GM12878 (cell line): ENCODE measurements at regions not wholly inside any gene's neighbourhood (a gene's known extent, or its start where the extent isn't known, plus 50 kb on each side); places are given as distances from the start of the nearest gene placed in this dataset.

Experiments
- ATAC-seq: fragments of 200-7000 bp; cut with Tn5 transposase; 3 replicates; pipeline ENCODE4 v1.9.1; 2020; ENCODE audit warnings: mild to moderate bottlenecking, moderate library complexity
- BruUV-seq: library from RNA; stranded (reverse); fragments of 400-500 nt; replicated peaks from 2 replicates; lab custom pipeline; 2021; lab: Mats Ljungman, UMichigan
- CTCF ChIA-PET: fragments of 300-600 bp; sonication (Branson Sonifier 250); formaldehyde crosslinking; extraction: SDS; loops from one replicate; lab custom pipeline; 2021; ENCODE audit warnings: inconsistent platforms; lab: Yijun Ruan, JAX
- POLR2A ChIA-PET: fragments of 350-600 bp; formaldehyde crosslinking; extraction: SDS; loops from one replicate; lab custom pipeline; 2021; ENCODE audit warnings: inconsistent platforms; lab: Charles Lee
- RAD21 ChIA-PET: fragments of 300-600 bp; sonication (Branson Sonifier 250); formaldehyde crosslinking; loops from one replicate; lab custom pipeline; 2023; ENCODE audit warnings: antibody characterized with exemption; ENCODE audit not compliant: unreplicated experiment; lab: Charles Lee
- SMC1A ChIA-PET: fragments of 300-600 bp; sonication (Branson Sonifier 250); formaldehyde crosslinking; loops from one replicate; lab custom pipeline; 2023; ENCODE audit not compliant: unreplicated experiment, uncharacterized antibody; lab: Charles Lee
- DNase-seq: peaks from one replicate; pipeline ENCODE4 v3.0.0-alpha.2; 2011; ENCODE audit warnings: low read depth, low spot score
- FAIRE-seq: peaks from 3 replicates; lab custom pipeline; 2011; peaks lifted over from hg19 to GRCh38; lab: Jason Lieb, UNC
- H2AFZ ChIP-seq: 2 replicates; pipeline ENCODE4 v1.6.0; 2011; ENCODE audit warnings: low read depth, low read length, control low read depth; ENCODE audit not compliant: control insufficient read depth
- H3K27ac ChIP-seq: 2 replicates; pipeline ENCODE4 v1.5.1; 2011; ENCODE audit warnings: control low read depth; ENCODE audit not compliant: control insufficient read depth, insufficient read depth
- H3K27me3 ChIP-seq, 2 experiments: replicated peaks in 1 of 2; 2 replicates each; pipeline versions ENCODE4 v1.6.0 to v1.6.1; 2011; ENCODE audit warnings: low read length in 1 of 2; ENCODE audit not compliant: control insufficient read depth in 2 of 2, insufficient read depth in 2 of 2
- H3K36me3 ChIP-seq, 2 experiments: 2 replicates each; pipeline ENCODE4 v1.5.1; 2011; ENCODE audit warnings: low read length in 1 of 2; ENCODE audit not compliant: control insufficient read depth in 2 of 2, insufficient read depth in 2 of 2
- H3K4me1 ChIP-seq: 2 replicates; pipeline ENCODE4 v1.6.1; 2011; ENCODE audit warnings: mild to moderate bottlenecking, low read length, moderate library complexity, mixed read lengths; ENCODE audit not compliant: control insufficient read depth, insufficient read depth
- H3K4me2 ChIP-seq: 2 replicates; pipeline ENCODE4 v1.6.0; 2011; ENCODE audit warnings: control low read depth; ENCODE audit not compliant: control insufficient read depth, insufficient read depth
- H3K4me3 ChIP-seq: fragments of 200-600 bp; sonication (generic); 2 replicates; pipeline ENCODE4 v1.5.1; 2016
- H3K79me2 ChIP-seq: 2 replicates; pipeline ENCODE4 v1.6.0; 2011; ENCODE audit warnings: low read length; ENCODE audit not compliant: control insufficient read depth, insufficient read depth
- H3K9ac ChIP-seq: 2 replicates; pipeline ENCODE4 v1.8.0; 2011; ENCODE audit warnings: low read length, control low read depth, mixed read lengths; ENCODE audit not compliant: control insufficient read depth, insufficient read depth
- H3K9me3 ChIP-seq: replicated peaks from 3 replicates; pipeline ENCODE4 v1.5.1; 2011; ENCODE audit warnings: mild to moderate bottlenecking, low read length; ENCODE audit not compliant: control insufficient read depth, insufficient read depth
- H4K20me1 ChIP-seq: 2 replicates; pipeline ENCODE4 v1.6.0; 2011; ENCODE audit not compliant: control insufficient read depth, insufficient read depth
- CBFB ChIP-seq: IDR thresholded peaks from 2 replicates; pipeline ENCODE4 v1.6.1; 2016; ENCODE audit warnings: antibody characterized with exemption, low read depth
- CBX3 ChIP-seq: fragments of 200-600 bp; sonication (generic); IDR thresholded peaks from 2 replicates; pipeline ENCODE4 v1.6.1; 2016; ENCODE audit warnings: low read depth, borderline replicate concordance
- EP300 ChIP-seq, 2 experiments: fragments of 150-350 bp in 1 of 2; IDR thresholded peaks; 2 replicates each; pipeline ENCODE4 v1.6.1; 2011 to 2012; ENCODE audit warnings: low read depth in 2 of 2, low read length in 2 of 2, borderline replicate concordance in 1 of 2, improper control_type of control experiment in 1 of 2, inconsistent platforms in 1 of 2; ENCODE audit not compliant: control insufficient read depth in 1 of 2
- HCFC1 ChIP-seq: fragments of 150-350 bp; IDR thresholded peaks from 2 replicates; pipeline ENCODE4 v1.6.1; 2014; ENCODE audit warnings: low read length
- HSF1 ChIP-seq: fragments of 150-350 bp; IDR thresholded peaks from 2 replicates; pipeline ENCODE4 v1.6.1; 2014; ENCODE audit warnings: mild to moderate bottlenecking, low read depth, low read length
- IKZF1 ChIP-seq: fragments of 450-650 bp; conservative IDR thresholded peaks from 2 replicates; pipeline ENCODE4 v1.6.1; 2017; ENCODE audit warnings: antibody characterized with exemption, mild to moderate bottlenecking
- IRF5 ChIP-seq: fragments of 450-650 bp; IDR thresholded peaks from 2 replicates; pipeline ENCODE4 v1.6.1; 2017; ENCODE audit warnings: borderline replicate concordance
- MTA2 ChIP-seq: fragments of 450-650 bp; IDR thresholded peaks from 2 replicates; pipeline ENCODE4 v1.6.1; 2016; ENCODE audit warnings: low read depth, mild to moderate bottlenecking, moderate library complexity
- NFIC ChIP-seq: IDR thresholded peaks from 2 replicates; pipeline ENCODE4 v1.6.1; 2012; ENCODE audit warnings: low read depth, mild to moderate bottlenecking, inconsistent platforms, low read length, moderate library complexity
- NFYA ChIP-seq: IDR thresholded peaks from 2 replicates; pipeline ENCODE4 v1.6.1; 2011; ENCODE audit warnings: low read depth, mild to moderate bottlenecking, low read length, improper control_type of control experiment, borderline replicate concordance
- RAD21 ChIP-seq: IDR thresholded peaks from 2 replicates; pipeline ENCODE4 v1.6.1; 2011; ENCODE audit warnings: mild to moderate bottlenecking, low read depth, low read length, moderate library complexity; ENCODE audit not compliant: insufficient read depth
- RB1 ChIP-seq: fragments of 450-650 bp; formaldehyde crosslinking; IDR thresholded peaks from 2 replicates; pipeline ENCODE4 v1.6.1; 2017; ENCODE audit warnings: mild to moderate bottlenecking, borderline replicate concordance
- RBBP5 ChIP-seq: fragments of 200-600 bp; sonication (generic); conservative IDR thresholded peaks from 2 replicates; pipeline ENCODE4 v1.6.1; 2016
- SMAD1 ChIP-seq: fragments of 450-650 bp; IDR thresholded peaks from 2 replicates; pipeline ENCODE4 v1.6.1; 2018; ENCODE audit warnings: mild to moderate bottlenecking, low read depth; ENCODE audit not compliant: partially characterized antibody
- WGBS: methylation state at CpG from one replicate; pipeline ENCODE4 v1.1.6; 2016; ENCODE audit warnings: low lambda C conversion rate; ENCODE audit not compliant: insufficient replicate concordance, insufficient coverage; ENCODE audit errors: missing lambda C conversion rate; 5-methylcytosine and 5-hydroxymethylcytosine counted together
- in situ Hi-C: fragments of 300-500 bp; cut with MboI; formaldehyde crosslinking; loops from 9 replicates; pipeline ENCODE4 v1.14.3; 2018; ENCODE audit warnings: mixed read lengths
- intact Hi-C: fragments of 100-400 bp; cut with micrococcal nuclease; formaldehyde crosslinking; loops from one replicate; pipeline ENCODE4 v1.14.2; 2022; ENCODE audit not compliant: unreplicated experiment
- TF ChIP-seq, protein P1 (sequence below): fragments of 450-650 bp; IDR thresholded peaks from 2 replicates; pipeline ENCODE4 v1.6.1; 2017; ENCODE audit warnings: mild to moderate bottlenecking, moderate library complexity
- TF ChIP-seq, protein P2 (sequence below): fragments of 450-650 bp; IDR thresholded peaks from 2 replicates; pipeline ENCODE4 v1.6.1; 2017; ENCODE audit warnings: low read depth, mild to moderate bottlenecking, moderate library complexity

GRCh38 chr3:163919154-163919553, 1159.1 kb downstream of the SI start:
- RAD21 ChIA-PET = no interaction called here
- no peak for FAIRE-seq
- H3K36me3 ChIP-seq = no peaks in the 10 kb centered on the region
- no peak overlapping the region for H3K4me2 ChIP-seq
- H2AFZ ChIP-seq = no peak overlapping the region
- in situ Hi-C loops = no loop called here
- POLR2A ChIA-PET = no interaction called here
- no peak for TF ChIP-seq HSF1
- no peak for TF ChIP-seq MTA2
- TF ChIP-seq NFIC = no peak
- TF ChIP-seq, protein P1, sequence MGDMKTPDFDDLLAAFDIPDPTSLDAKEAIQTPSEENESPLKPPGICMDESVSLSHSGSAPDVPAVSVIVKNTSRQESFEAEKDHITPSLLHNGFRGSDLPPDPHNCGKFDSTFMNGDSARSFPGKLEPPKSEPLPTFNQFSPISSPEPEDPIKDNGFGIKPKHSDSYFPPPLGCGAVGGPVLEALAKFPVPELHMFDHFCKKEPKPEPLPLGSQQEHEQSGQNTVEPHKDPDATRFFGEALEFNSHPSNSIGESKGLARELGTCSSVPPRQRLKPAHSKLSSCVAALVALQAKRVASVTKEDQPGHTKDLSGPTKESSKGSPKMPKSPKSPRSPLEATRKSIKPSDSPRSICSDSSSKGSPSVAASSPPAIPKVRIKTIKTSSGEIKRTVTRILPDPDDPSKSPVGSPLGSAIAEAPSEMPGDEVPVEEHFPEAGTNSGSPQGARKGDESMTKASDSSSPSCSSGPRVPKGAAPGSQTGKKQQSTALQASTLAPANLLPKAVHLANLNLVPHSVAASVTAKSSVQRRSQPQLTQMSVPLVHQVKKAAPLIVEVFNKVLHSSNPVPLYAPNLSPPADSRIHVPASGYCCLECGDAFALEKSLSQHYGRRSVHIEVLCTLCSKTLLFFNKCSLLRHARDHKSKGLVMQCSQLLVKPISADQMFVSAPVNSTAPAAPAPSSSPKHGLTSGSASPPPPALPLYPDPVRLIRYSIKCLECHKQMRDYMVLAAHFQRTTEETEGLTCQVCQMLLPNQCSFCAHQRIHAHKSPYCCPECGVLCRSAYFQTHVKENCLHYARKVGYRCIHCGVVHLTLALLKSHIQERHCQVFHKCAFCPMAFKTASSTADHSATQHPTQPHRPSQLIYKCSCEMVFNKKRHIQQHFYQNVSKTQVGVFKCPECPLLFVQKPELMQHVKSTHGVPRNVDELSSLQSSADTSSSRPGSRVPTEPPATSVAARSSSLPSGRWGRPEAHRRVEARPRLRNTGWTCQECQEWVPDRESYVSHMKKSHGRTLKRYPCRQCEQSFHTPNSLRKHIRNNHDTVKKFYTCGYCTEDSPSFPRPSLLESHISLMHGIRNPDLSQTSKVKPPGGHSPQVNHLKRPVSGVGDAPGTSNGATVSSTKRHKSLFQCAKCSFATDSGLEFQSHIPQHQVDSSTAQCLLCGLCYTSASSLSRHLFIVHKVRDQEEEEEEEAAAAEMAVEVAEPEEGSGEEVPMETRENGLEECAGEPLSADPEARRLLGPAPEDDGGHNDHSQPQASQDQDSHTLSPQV = no peak
- no peak for TF ChIP-seq CBX3
- TF ChIP-seq RB1 = no peak
- no peak for TF ChIP-seq RAD21
- TF ChIP-seq EP300 (IDR thresholded peaks at IDR 0.05; ENCODE audit: borderline replicate concordance in 1 of 2, control insufficient read depth in 1 of 2, low read depth in 2 of 2, low read length in 2 of 2) = no peak
- TF ChIP-seq NFYA = no peak
- TF ChIP-seq SMAD1 = no peak
- TF ChIP-seq IRF5 = no peak
- TF ChIP-seq RBBP5 = no peak
- TF ChIP-seq CBFB = no peak
- TF ChIP-seq IKZF1 = no peak
- TF ChIP-seq, protein P2, sequence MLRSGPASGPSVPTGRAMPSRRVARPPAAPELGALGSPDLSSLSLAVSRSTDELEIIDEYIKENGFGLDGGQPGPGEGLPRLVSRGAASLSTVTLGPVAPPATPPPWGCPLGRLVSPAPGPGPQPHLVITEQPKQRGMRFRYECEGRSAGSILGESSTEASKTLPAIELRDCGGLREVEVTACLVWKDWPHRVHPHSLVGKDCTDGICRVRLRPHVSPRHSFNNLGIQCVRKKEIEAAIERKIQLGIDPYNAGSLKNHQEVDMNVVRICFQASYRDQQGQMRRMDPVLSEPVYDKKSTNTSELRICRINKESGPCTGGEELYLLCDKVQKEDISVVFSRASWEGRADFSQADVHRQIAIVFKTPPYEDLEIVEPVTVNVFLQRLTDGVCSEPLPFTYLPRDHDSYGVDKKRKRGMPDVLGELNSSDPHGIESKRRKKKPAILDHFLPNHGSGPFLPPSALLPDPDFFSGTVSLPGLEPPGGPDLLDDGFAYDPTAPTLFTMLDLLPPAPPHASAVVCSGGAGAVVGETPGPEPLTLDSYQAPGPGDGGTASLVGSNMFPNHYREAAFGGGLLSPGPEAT = no peak
- no peak for TF ChIP-seq HCFC1
- no peak overlapping the region for H3K9ac ChIP-seq
- H3K4me3 ChIP-seq = no peak overlapping the region
- H4K20me1 ChIP-seq = no peaks in the 10 kb centered on the region
- H3K79me2 ChIP-seq = no peaks in the 10 kb centered on the region
- no peak for ATAC-seq
- H3K4me1 ChIP-seq = no peaks in the 10 kb centered on the region
- no TSS peak for BruUV-seq
- H3K27ac ChIP-seq = no peak overlapping the region
- DNase-seq = no peak
- no peaks in the 10 kb centered on the region for H3K9me3 ChIP-seq
- intact Hi-C loops = no loop called here
- H3K27me3 ChIP-seq = no peaks in the 10 kb centered on the region
- SMC1A ChIA-PET = interaction anchor here (1.0 kb wide), 1 partner anchor 13 kb away, joined by 3 read pairs; no protein-coding TSS in a partner anchor
- CTCF ChIA-PET = no interaction called here
- WGBS = 39% methylated on average over 1 of the region's 1 CpG
